Transverse colon (tissue), 4 donors: ENCODE measurements at regions not wholly inside any gene's neighbourhood (a gene's known extent, or its start where the extent isn't known, plus 50 kb on each side); places are given as distances from the start of the nearest gene placed in this dataset.

Source experiments
- DNase-seq: peaks from one replicate; pipeline ENCODE4 v3.0.0-alpha.2; 2019
- H3K27ac ChIP-seq, 4 donors: fragments of 200-600 bp; sonication (generic); 2 replicates each; pipeline ENCODE4 v1.5.1; 2016 to 2018; ENCODE audit warnings: inconsistent platforms in 4 of 4
- H3K27me3 ChIP-seq: fragments of 200-600 bp; sonication (generic); 2 replicates; pipeline ENCODE4 v1.5.1; 2017; ENCODE audit warnings: inconsistent platforms
- H3K36me3 ChIP-seq, 4 donors: fragments of 200-600 bp; sonication (generic); 2 replicates each; pipeline ENCODE4 v1.5.1; 2017 to 2019; ENCODE audit warnings: inconsistent platforms in 4 of 4
- H3K4me1 ChIP-seq, 4 donors: fragments of 200-600 bp; sonication (generic); 2 replicates each; pipeline ENCODE4 v1.5.1; 2017 to 2020; ENCODE audit warnings: inconsistent platforms in 4 of 4
- H3K4me3 ChIP-seq, 4 donors: fragments of 200-600 bp; sonication (generic); 1 replicate in 1 of 4; 2 replicates in 3 of 4; pipeline versions ENCODE4 v1.5.1 to v1.6.1; 2017 to 2019; ENCODE audit warnings: inconsistent platforms in 4 of 4
- H3K9me3 ChIP-seq, 2 donors: fragments of 200-600 bp; sonication (generic); 2 replicates each; pipeline ENCODE4 v1.5.1; 2017 to 2019; ENCODE audit warnings: inconsistent platforms in 2 of 2
- EP300 ChIP-seq: sonication (generic); formaldehyde crosslinking; IDR thresholded peaks from one replicate; pipeline ENCODE4 v1.6.1; 2017; ENCODE audit warnings: antibody characterized with exemption, low read depth
- POLR2A ChIP-seq: fragments of 450-650 bp; IDR thresholded peaks from one replicate; pipeline ENCODE4 v1.6.1; 2016; ENCODE audit warnings: antibody characterized with exemption, mild to moderate bottlenecking, moderate library complexity
- POLR2AphosphoS5 ChIP-seq, 3 donors: sonication (generic); formaldehyde crosslinking; IDR thresholded peaks; one replicate each; pipeline ENCODE4 v1.6.1; 2016; ENCODE audit warnings: antibody characterized with exemption in 3 of 3
- WGBS, 2 donors: methylation state at CpG; one replicate each; pipeline ENCODE4 v1.1.5; 2018; ENCODE audit warnings: low coverage in 1 of 2; 5-methylcytosine and 5-hydroxymethylcytosine counted together
- in situ Hi-C, 4 donors: fragments of 200-750 bp; cut with MboI; loops; one replicate each; pipeline versions ENCODE4 v1.15.0 to v1.15.1; 2017; ENCODE audit warnings: low sequenced_read_pairs in 3 of 4, low pct_ligation_motif_present in 1 of 4, low pct_unique_long_range_greater_than_20kb in 1 of 4
- intact Hi-C: fragments of 100-400 bp; cut with DNase I; formaldehyde crosslinking; loops from one replicate; pipeline ENCODE4 v1.15.1; 2023; ENCODE audit warnings: low total_unique reads
- TF ChIP-seq, protein P1 (sequence below), 5 experiments: fragments of 200-600 bp in 3 of 5; fragments of 450-650 bp in 2 of 5; sonication (generic) in 3 of 5; IDR thresholded peaks; 1 replicate in 2 of 5; 2 replicates in 3 of 5; pipeline ENCODE4 v1.5.1; 2016 to 2017; ENCODE audit warnings: antibody characterized with exemption in 5 of 5, inconsistent platforms in 3 of 5, mild to moderate bottlenecking in 2 of 5, moderate library complexity in 1 of 5

DNA sequence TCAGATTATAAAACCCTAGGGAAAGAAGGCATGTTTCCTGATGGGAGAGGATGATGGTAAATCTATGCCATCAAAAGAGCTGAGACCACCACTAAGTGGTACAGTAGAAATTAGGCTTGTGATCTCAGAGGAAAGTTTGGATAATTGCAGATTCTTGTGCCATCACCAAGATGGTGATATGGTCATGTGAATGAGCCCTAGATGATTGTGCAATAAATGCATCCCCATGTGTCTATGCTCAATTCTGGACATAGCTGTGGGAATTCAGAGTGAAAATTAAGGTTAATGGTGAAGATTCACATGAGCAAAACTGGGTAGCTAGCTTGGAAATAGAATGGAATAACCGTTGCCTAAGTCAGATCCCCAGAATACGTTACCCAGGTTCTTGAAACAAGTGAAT lies 496.1 kb upstream of the FSIP2 start:
- no peaks in the 10 kb centered on the region for H3K36me3 ChIP-seq
- intact Hi-C loops = no loop called here
- in situ Hi-C loops = no loop called here
- no peak overlapping the region for H3K4me3 ChIP-seq
- WGBS, 2 donors = 71 to 78% methylated on average over 2 of the region's 2 CpGs
- H3K27ac ChIP-seq = no peak overlapping the region
- TF ChIP-seq POLR2AphosphoS5 (IDR thresholded peaks at IDR 0.05) (no peak), EP300 (no peak), POLR2A (no peak)
- TF ChIP-seq, protein P1, sequence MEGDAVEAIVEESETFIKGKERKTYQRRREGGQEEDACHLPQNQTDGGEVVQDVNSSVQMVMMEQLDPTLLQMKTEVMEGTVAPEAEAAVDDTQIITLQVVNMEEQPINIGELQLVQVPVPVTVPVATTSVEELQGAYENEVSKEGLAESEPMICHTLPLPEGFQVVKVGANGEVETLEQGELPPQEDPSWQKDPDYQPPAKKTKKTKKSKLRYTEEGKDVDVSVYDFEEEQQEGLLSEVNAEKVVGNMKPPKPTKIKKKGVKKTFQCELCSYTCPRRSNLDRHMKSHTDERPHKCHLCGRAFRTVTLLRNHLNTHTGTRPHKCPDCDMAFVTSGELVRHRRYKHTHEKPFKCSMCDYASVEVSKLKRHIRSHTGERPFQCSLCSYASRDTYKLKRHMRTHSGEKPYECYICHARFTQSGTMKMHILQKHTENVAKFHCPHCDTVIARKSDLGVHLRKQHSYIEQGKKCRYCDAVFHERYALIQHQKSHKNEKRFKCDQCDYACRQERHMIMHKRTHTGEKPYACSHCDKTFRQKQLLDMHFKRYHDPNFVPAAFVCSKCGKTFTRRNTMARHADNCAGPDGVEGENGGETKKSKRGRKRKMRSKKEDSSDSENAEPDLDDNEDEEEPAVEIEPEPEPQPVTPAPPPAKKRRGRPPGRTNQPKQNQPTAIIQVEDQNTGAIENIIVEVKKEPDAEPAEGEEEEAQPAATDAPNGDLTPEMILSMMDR (IDR thresholded peaks at IDR 0.05) = no peak
- H3K4me1 ChIP-seq = no peaks in the 10 kb centered on the region
- H3K27me3 ChIP-seq = no peaks in the 10 kb centered on the region
- H3K9me3 ChIP-seq = no peaks in the 10 kb centered on the region
- no peak for DNase-seq

DNA sequence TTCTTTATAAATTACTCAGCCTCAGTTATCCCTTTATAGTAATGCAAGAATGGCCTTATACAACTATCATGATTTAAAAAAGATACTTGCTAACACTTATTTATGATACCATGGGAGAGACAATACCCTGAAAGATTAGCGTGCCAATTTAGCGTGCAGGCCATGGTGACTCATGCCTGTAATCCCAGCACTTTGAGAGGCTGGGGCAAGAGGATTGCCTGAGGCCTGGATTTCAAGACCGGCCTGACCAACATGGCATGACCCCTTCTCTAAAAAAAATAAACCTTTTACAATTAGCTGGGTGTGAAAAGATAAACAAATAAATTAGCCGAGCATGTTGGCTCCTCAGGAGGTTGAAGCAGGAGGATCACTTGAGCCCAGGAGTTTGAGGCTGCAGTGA lies 493.4 kb upstream of the FSIP2 start:
- in situ Hi-C loops = no loop called here
- intact Hi-C loops = no loop called here
- TF ChIP-seq POLR2AphosphoS5 (IDR thresholded peaks at IDR 0.05) (no peak), EP300 (no peak), POLR2A (no peak)
- TF ChIP-seq, protein P1 (IDR thresholded peaks at IDR 0.05) = no peak
- no peaks in the 10 kb centered on the region for H3K9me3 ChIP-seq
- H3K27me3 ChIP-seq = no peaks in the 10 kb centered on the region
- H3K4me3 ChIP-seq = no peak overlapping the region
- DNase-seq = no peak
- no peaks in the 10 kb centered on the region for H3K36me3 ChIP-seq
- no peaks in the 10 kb centered on the region for H3K4me1 ChIP-seq
- no peak overlapping the region for H3K27ac ChIP-seq
- 78 to 84% methylated on average over 4 of the region's 4 CpGs for WGBS, 2 donors

DNA sequence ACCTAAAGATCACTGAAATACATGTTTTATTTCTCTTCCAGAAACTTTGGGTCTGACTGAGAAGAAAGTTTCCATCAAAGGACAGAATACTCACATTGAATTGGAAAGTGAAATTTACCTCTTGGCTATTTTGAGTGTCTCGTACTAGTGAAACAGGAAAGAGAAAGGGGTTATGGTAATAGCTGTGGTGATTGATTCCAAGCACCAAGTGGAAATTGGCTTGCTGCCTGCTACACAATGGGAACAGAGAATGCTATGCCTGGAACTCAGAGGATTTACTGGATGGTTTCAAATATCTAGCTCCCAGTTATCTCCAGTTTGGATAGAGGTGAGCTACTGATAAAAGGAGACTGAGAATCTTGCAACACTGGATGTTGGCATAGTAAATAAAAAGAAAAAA lies 492.8 kb upstream of the FSIP2 start:
- in situ Hi-C loops = no loop called here
- 42 to 68% methylated on average over 1 of the region's 1 CpG for WGBS, 2 donors
- DNase-seq = no peak

DNA sequence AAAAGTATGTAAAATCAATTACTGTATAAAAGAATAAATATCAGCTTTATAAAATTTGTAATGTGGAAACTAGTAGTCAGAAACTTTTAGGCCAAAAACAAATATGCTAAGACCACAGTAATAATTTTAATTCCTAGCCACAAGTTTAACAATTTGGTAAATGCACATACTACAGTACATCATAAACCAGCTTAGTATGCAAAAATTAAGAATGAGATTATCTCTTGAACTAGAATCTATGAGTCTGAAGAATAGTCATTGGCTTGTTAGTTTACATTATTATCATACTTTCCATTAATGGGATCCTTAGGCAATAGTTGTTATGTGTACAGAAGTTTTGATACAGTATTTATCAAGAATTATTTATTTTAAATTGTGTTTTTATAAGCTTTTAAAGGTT lies 491.9 kb upstream of the FSIP2 start:
- Histone ChIP-seq H3K4me3 (no peak overlapping the region), H3K36me3 (no peaks in the 10 kb centered on the region), H3K27ac (no peak overlapping the region), H3K27me3 (no peaks in the 10 kb centered on the region), H3K9me3 (no peaks in the 10 kb centered on the region), H3K4me1 (no peaks in the 10 kb centered on the region)
- DNase-seq = no peak
- intact Hi-C loops (no loop called here), in situ Hi-C loops (no loop called here)
- TF ChIP-seq POLR2A (no peak), POLR2AphosphoS5 (IDR thresholded peaks at IDR 0.05) (no peak), EP300 (no peak)
- TF ChIP-seq, protein P1 (IDR thresholded peaks at IDR 0.05) = no peak

More for the DNA sequence above, 492.8 kb upstream of the FSIP2 start:
- Histone ChIP-seq H3K27ac (no peak overlapping the region), H3K9me3 (no peaks in the 10 kb centered on the region), H3K4me1 (no peaks in the 10 kb centered on the region), H3K4me3 (no peak overlapping the region), H3K27me3 (no peaks in the 10 kb centered on the region), H3K36me3 (no peaks in the 10 kb centered on the region)
- TF ChIP-seq, protein P1 (IDR thresholded peaks at IDR 0.05) = no peak
- no peak for TF ChIP-seq POLR2AphosphoS5 (IDR thresholded peaks at IDR 0.05)
- no peak for TF ChIP-seq POLR2A
- no peak for TF ChIP-seq EP300
- intact Hi-C loops = no loop called here
